SW480 (cell line): ENCODE measurements at regions not wholly inside any gene's neighbourhood (a gene's known extent, or its start where the extent isn't known, plus 50 kb on each side); places are given as distances from the start of the nearest gene placed in this dataset.
"Not testable (repeated sequence)": the region's sequence is repeated elsewhere in the genome, so short reads cannot be mapped to it uniquely, and the experiment has no call there.

Experiments
- DNase-seq: peaks from one replicate; pipeline ENCODE4 v3.0.0-alpha.2; 2016; ENCODE audit warnings: low spot score

GRCh38 chr4:188949596-188949995 is 810.4 kb downstream of the TRIML1 start:
- DNase-seq = no peak

GRCh38 chr4:188955066-188955465 is 815.8 kb downstream of the TRIML1 start:
- no peak for DNase-seq

- DNase-seq = no peak
Measured at GRCh38 chr4:188956566-188956965, 817.3 kb downstream of the TRIML1 start.

GRCh38 chr4:188958346-188958745 is 819.1 kb downstream of the TRIML1 start:
- DNase-seq = no peak

- no peak for DNase-seq
Measured at GRCh38 chr4:188959424-188959823, 820.2 kb downstream of the TRIML1 start.

- DNase-seq = no peak
Measured at GRCh38 chr4:188960411-188961093, 821.3 kb downstream of the TRIML1 start.

- DNase-seq = peak; percentile 25
Measured at GRCh38 chr4:188971125-188971524, 831.9 kb downstream of the TRIML1 start.

GRCh38 chr4:188975271-188975670 is 836.0 kb downstream of the TRIML1 start:
- no peak for DNase-seq

GRCh38 chr4:188976644-188977115 is 837.4 kb downstream of the TRIML1 start:
- peak; percentile 27 for DNase-seq

GRCh38 chr4:188977232-188977631 is 838.0 kb downstream of the TRIML1 start:
- DNase-seq = not testable (repeated sequence)

GRCh38 chr4:188984518-188984917 is 845.3 kb downstream of the TRIML1 start:
- DNase-seq = no peak

- DNase-seq = no peak
Measured at GRCh38 chr4:188986271-188986689, 847.0 kb downstream of the TRIML1 start.

- no peak for DNase-seq
Measured at GRCh38 chr4:188987011-188987410, 847.8 kb downstream of the TRIML1 start.

GRCh38 chr4:188988131-188988530 is 848.9 kb downstream of the TRIML1 start:
- no peak for DNase-seq

GRCh38 chr4:188989371-188989770 is 850.1 kb downstream of the TRIML1 start:
- no peak for DNase-seq

GRCh38 chr4:188992706-188993105 is 853.5 kb downstream of the TRIML1 start:
- DNase-seq = no peak

- DNase-seq = no peak
Measured at GRCh38 chr4:188993871-188994270, 854.6 kb downstream of the TRIML1 start.

GRCh38 chr4:189001283-189001970 is 862.2 kb downstream of the TRIML1 start:
- DNase-seq = no peak

- no peak for DNase-seq
Measured at GRCh38 chr4:189001971-189002450, 862.8 kb downstream of the TRIML1 start.

GRCh38 chr4:189002475-189002874 is 863.2 kb downstream of the TRIML1 start:
- DNase-seq = no peak

GRCh38 chr4:189010452-189011217 is 871.4 kb downstream of the TRIML1 start:
- not testable (repeated sequence) for DNase-seq

- DNase-seq = no peak
Measured at GRCh38 chr4:189021831-189022230, 882.6 kb downstream of the TRIML1 start.
